Adrenal gland (tissue), 5 donors: ENCODE measurements at regions not wholly inside any gene's neighbourhood (a gene's known extent, or its start where the extent isn't known, plus 50 kb on each side); places are given as distances from the start of the nearest gene placed in this dataset.
"Not testable (repeated sequence)": the region's sequence is repeated elsewhere in the genome, so short reads cannot be mapped to it uniquely, and the experiment has no call there.

Experiments used
- CTCF ChIP-seq, 6 experiments: fragments of 450-650 bp in 4 of 6; fragments of 200-600 bp in 2 of 6; sonication (generic) in 1 of 6; IDR thresholded peaks; 1 replicate in 5 of 6; 2 replicates in 1 of 6; pipeline versions ENCODE4 v1.5.1 to v1.8.0; 2016 to 2021; ENCODE audit warnings: antibody characterized with exemption in 6 of 6, mild to moderate bottlenecking in 2 of 6, moderate library complexity in 1 of 6
- POLR2A ChIP-seq, 2 donors: fragments of 450-650 bp; IDR thresholded peaks; one replicate each; pipeline ENCODE4 v1.6.1; 2017; ENCODE audit warnings: antibody characterized with exemption in 2 of 2, mild to moderate bottlenecking in 2 of 2, moderate library complexity in 1 of 2
- donor health status: DM: no; HTN: no; CAD: no.

DNA sequence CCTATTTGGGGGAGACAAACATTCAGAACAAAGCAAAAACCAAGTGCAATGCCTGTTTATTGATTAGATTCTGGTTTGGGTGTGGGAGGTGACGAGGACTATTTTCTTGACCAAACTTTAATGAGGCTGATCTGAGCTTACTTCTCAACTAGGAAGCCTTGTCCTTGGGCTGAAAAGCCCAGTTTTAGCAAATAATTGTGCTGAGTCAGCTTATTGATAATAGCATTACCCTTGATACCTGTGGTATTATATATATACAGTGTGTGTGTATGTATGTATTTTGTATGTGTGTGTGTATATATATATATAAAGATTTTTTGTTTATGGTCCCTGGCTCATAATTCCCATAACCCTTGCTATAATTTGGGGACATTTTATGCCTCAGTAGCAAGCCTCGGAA lies 880.6 kb downstream of the PCDH11X start:
- not testable (repeated sequence) for TF ChIP-seq POLR2A, CTCF (IDR thresholded peaks at IDR 0.05)
